ENCODE measurements at regions not wholly inside any gene's neighbourhood (a gene's known extent, or its start where the extent isn't known, plus 50 kb on each side); places are given as distances from the start of the nearest gene placed in this dataset.

DNA sequence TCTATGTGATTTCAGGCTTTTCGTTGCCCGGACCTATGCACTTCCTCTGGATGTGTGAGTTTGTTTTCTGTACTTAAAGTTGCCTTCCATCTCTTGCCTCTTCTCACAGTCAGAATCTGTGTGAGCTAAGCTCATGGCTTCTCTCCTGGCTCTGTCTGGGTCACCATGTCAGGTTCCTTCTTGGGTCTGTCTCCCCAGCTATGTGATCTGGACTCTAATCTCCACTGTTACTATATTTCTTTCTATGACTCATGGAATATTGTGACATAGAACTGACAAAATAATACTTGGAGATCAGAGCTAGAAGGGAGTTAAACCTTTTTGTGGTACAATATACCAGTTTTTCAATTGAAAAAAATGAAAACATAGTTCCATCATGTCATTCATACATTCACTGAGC, 172.7 kb upstream of the FGGY start:
- no peak for DNase-seq (ENCODE audit: low spot score)

DNA sequence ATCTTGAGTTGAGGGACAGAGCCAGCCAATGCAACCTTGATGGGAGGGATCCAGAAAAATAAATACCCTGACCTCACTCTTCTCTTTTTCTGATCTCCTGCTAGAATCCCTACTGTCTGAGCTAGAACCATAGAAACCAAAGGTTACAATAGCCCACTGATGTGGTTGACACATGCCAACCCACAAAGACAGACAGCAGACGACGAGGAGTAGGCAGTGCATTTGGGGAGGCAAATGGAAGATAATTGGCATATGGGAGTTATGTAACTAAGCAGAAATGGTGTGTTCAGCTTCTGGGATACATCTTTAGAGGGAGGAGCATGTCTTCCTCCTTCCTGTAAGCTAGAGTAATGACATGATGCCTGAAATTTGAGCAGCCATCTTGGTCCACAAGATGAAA, 171.7 kb upstream of the FGGY start:
- no peak for DNase-seq (ENCODE audit: low spot score)

DNA sequence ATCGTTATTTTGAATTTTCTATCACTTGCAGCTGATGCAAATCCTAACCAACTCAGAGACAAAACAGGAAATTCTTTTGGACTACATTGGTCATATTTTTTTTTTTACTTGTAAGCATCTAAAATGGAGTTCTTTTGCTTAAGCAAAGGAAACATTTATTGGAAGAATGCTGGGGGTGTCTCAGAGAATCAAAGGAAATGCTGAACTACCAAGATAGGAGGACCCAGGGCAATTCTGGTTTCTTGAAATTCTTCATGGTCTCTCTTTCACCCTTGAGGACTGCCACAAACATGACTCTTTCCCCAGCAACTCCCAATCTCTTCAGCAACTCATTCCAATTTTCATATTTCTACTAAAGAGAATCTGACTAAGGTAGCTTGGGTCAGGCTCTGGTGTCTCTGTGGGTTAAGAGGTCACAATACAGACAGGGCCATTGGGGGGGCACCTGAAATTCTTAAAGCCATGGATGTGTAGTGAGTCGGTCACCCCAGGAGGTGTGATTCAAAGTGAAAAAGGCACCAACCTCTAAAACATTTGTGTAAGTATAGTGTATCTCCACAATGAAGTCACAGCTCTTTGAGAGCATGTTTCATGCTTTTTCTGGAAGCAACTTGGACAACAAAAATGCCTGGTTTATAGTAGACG, 171.1 kb upstream of the FGGY start:
- DNase-seq (ENCODE audit: low spot score): no peak

DNA sequence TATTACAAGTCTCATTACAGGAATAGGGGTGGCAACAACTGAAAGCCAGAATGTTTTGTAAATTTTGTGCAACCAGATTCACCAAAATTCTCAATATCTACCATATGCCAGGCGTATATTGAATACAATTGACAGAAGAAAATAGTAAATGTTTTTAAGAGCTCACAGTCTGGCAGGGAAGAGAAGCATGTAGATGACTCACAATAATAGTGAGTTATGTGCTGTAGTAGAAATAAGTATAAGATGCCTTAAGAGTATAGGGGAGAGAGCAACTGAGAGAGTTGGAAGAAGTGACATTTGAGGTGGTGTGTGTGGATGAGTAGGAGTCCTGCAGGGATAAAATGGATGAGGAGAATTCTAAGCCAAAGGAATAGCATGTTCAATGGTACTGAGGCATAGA, 170.5 kb upstream of the FGGY start:
- no peak for DNase-seq (ENCODE audit: low spot score)

DNA sequence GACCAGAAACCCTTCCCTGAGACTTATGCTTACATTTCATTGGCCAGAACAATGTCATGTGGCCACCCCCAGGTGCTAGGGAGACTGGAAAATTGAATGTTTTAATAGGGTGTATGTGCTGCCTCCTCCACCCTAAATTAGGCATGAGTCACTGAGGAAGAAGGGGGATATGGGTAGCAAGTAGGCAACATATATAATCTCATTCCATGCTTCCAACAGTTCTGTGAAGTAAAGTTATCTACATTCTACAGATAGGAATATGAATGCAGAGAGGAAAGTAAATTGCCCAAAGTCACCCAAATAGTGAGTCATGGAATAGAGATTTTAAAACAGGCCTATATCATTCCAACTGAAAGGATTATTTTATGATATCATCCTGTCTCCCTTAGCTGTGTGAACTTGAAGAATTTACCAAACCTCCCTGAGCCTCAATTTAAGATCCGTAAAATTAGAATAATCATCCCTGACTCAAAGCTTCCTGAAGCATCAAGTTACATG, 168.6 kb upstream of the FGGY start:
- no peak for DNase-seq (ENCODE audit: low spot score)

DNA sequence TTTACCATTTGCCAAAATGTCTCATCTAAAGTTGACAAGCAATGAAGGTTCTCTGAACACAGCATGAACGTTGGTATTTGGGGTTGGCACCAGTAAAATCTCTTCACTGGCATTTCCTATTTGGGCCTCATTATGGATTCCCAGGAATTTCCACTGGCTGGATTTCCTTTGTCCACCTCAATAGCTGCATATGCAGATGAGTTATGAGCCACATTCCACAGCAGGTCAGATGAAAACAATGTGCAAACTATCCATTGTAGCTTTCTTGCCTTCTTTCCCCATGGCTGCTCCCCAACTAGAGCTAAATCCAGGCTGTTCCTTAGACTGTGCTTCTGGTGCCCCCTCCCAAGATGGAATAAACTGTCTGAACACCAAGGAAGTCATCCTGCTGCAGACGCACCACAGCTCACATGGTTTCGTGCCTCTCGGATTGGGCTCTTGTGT, 168.1 kb upstream of the FGGY start:
- no peak for DNase-seq (ENCODE audit: low spot score)

DNA sequence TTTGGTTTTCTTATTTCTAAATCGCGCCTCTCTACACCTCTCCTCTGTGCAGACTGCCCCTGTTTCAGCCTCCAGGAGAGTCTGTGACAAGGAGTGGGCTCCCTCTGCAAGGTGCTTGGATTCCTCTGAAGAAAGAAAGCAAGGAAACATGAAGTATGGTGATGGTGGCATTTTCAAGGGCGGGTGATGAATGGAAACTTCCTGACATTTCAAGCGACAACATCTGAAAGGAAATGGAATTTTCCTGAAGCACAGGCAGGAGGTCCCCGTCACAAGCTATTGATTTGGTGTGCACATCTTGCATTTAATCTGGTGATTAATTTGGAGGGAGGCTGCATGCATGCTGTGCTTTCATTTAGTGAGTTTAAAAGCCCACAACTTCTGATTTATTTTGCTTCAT, 164.6 kb upstream of the FGGY start:
- no peak for DNase-seq (ENCODE audit: low spot score)

DNA sequence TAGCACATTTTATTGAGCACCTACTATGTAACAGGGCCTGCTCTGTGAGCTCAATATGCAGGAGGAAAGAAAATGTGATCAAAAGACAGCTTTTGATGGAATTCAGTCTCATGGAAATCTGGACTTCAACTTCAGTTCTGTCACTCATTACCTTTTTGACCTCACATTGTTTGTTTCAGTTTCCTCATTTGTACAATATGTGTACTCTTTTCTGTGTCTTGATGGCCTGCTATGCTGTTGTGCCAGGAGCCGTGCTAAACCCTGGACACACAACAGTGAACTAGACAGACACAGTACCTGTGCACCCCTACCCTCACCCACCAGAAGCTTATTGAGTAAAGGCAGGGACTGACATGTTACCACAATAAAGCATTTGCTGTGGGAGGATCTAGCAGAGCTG, 162.9 kb upstream of the FGGY start:
- DNase-seq (ENCODE audit: low spot score): no peak

DNA sequence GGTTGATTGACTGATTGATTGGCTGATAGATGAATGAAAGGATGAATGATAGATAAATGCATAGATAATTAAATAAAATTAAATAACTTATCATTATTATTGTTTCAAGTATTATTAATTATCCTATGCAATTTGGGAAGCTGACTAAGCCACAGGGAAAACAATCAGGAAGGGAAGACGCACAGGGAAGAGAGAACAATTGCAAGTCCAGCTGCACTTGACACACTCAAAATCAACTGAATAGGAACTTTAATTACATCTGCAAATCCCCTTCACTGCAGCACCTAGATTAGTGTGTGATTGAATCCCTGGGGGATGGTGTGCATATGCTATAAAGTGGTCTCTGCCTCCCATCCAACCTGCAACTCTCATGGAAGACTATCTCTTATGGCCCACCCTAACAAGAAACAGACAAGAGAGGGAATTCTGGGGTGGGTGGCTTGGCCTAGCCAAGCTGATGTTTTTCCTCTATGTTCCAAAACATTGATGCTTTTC, 161.1 kb upstream of the FGGY start:
- no peak for DNase-seq (ENCODE audit: low spot score)

DNA sequence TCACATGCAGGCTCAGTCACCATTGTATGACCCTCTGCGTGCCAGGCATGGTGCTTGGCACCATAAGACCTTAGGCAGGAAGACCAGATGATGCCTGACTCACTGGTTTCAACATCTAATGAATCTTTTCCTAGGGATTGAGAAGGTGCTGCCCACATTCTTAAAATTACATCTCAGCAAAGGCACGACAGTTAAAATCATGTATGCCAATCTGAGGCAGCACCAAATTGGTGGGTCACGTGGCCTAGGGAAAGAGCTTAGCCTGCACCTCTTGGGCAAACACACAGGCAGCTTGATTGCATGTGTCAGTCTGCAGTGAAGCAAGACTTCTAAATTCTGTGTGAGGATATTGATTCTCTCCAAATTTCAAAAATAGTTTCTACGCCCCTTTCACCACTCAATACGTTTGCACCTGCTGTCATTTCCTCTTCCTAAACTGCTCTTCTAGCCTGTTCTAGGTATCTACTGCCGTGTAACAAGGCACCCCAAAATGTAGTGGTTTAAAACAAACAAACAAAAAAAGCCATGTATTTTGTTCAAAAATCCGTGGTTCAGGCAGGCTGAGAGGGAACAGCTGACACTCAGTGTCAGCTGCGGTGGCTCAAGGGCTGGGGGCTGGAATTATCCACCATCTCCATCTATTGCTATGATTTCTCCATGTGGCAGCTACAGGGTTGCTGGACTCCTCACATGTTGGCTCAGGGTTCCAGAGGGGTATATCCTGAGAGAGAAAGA, 160.2 kb upstream of the FGGY start:
- no peak for DNase-seq (ENCODE audit: low spot score)

DNA sequence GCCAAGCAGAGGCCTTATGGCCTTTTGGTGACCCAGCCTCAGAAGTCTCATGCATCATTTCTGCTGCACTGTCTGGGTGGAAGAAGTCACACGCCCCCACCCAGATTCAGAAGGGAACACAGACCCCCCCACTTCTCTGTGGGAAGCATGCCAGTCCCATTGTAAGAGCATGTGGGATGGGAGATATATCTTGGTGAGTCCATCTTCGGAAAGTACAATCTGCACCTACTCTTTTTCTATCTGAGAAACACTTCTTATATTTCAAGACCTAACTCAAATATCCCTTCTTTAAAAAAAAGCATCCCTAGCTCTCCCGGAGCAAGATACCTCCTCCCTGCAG, 159.6 kb upstream of the FGGY start:
- DNase-seq (ENCODE audit: low spot score): no peak

DNA sequence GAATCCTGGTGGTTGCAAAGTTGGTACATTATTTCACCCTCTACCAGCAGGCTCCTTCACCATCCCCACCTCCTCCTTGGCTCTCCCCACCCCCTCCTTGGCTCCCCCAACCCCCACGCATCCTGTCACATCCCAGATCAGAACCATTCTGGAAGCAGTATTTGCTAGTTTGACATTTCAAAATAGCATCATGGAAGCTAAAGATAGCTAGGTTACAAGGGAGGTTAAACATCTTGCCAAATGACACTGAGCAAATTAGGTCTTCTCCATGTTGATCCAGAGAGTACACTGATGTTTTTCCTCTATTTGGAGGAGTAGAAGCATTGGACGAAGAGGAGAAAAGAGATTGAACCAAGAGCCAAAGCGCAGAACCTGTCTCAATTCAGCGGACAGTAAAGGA, 158.9 kb upstream of the FGGY start:
- no peak for DNase-seq (ENCODE audit: low spot score)

DNA sequence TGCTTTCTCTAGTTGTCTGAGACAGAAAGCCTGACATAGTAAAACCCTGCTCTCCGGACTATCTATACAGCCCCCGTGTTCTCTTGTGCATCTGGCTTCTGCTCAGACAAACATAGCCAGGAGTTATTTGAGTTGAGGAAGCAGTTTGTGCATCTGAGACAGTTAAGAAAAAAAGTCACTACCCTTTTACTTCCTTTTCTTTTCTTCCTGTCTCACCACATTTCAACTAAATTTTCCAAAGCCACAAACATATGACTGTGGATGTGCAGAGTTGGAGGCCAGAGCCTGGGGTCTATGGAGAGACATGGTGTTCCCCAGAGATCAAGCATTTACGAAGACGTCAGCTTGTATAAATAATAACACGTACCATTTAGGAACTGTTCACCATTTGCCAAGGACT, 158.5 kb upstream of the FGGY start:
- DNase-seq (ENCODE audit: low spot score): no peak

DNA sequence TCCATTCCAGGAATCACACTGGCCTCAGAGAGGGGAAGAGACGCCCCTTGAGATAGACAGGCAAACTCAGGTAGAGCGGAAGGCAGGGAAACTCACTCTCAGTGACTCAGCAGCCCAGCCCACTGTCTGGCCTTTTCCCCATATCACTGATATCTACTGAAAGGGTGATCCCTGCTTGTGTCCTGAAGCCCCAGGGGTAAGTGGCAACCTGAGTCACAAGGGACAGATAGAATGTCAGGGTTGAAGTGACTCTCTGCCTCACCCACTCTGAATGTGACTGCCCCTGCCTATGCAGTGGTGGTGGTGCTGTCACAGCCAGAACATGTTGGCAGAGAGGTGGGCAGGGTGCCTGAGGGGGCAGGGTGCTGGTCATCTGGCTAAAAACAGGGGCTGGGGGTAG, 157.5 kb upstream of the FGGY start:
- no peak for DNase-seq (ENCODE audit: low spot score)

DNA sequence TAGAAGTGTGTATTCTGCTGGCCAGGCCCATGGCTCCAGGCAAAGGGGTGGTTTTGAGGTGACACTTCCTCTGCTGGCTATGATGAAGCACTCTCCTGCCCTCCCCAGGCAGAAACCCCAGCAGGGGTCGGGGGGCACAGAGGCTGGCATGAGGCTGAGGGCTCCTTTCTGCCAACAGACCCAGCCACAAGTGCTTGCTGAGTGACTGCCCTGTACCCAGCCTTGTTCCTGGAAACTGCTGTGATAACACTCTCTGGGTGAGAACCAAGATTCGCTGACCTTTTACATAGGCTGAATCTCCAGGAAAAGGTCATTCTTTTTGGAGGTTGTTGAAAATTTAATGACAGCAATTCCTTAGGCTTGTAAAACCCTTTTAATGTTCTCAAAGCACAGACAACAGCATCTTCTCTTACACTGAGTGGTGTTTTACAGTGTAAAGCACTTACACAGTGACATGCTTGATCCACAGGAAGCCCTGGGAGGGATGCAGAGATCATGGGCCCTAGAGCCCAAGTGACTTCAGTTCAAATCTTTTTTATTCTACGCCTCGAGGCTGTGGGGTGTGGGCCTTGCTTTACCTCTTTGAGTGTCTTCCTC, 155.5 kb upstream of the FGGY start:
- DNase-seq (ENCODE audit: low spot score): no peak

DNA sequence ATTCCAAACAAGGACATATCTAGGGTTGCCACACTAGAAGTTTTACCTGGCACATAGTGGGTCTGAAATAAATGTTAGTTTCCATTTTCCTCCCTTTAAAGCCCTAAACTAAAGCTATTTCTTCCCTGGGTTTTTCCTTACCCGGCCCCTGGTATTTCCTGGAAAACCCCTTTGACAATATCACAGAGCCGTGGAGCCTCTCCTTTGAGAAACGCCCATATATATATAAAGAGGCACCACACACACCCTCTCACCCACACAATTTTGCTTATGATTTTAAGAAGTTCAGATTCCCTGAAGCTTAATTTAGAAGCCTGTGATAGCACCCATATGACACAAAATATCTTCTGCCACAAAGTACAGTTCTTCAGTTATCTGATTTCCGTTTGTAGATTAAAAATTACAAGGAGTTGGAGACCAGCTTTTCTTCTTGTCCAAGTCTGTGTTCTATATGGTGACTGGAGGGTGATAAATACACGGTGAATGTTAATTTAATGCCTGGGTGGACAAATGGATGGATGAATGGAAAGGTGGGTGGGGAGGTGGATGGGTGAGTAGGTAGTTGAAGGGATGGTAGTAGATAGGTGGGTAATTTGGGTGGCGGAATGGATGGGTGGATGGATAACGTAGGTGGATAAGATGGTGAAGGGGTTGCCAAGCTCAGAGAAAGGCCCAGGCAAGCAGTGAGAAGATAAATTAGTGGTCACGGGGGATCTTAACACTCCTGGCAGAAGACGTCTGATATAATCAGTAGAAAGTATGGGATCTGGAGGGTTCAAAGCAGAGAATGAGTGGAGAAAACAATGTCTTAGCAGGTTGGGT, 154.4 kb upstream of the FGGY start:
- no peak for DNase-seq (ENCODE audit: low spot score)

DNA sequence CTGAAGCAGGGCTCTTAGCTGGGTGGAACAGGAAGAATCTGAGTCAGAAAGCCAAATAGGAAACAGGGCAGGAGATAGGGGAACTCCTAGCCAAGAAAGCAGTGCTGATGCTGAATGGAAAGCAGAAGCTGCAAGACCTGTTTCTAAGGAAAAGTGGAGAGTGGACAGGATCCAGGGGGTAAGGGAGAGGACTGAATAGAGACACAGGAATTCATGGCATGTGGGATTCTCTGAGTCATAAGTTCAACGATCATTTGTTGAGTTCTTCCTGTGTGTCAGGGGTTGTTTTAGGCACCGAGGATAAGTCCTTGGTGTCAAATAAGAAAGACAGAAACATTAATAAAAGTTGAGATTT, 153.8 kb upstream of the FGGY start:
- no peak for DNase-seq (ENCODE audit: low spot score)

DNA sequence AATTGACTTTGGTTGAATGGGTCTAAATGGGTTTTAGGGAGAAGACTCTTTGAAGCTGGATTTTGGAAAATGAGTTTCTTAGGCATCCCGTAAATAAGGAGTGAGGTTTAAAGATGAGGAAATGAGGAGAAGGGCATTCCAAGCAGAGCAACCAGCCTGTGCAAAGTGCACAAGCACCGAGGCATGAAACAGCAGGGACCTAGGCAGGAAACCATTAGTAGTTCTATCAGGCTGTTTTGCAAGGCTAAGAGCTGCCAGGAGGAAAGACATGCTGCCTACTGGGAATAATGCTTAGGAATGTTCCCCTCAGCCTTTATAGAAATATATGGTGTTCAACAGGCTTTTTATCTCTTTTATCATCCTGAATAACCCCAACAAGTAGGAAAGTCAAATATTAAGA, 153.1 kb upstream of the FGGY start:
- DNase-seq (ENCODE audit: low spot score): no peak

DNA sequence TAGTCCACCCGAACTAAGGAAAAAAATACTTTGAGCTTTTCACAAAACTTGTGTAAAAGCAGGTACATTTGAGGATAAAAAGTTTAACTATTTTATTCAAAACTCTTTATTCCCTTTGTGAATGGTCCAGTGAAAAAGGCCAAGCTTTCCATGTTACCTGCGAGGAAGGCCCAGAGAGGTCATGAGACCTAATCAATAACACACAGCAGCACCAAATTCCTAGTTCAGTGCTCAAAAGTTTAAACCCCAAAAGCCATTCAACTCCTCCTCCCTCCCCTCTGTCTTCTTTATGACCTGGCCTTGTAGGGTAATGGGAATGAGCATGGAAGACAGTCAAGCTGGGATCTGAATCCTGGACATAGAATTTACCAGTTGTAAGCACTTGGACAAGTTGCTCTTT, 151.9 kb upstream of the FGGY start:
- DNase-seq (ENCODE audit: low spot score): no peak

DNA sequence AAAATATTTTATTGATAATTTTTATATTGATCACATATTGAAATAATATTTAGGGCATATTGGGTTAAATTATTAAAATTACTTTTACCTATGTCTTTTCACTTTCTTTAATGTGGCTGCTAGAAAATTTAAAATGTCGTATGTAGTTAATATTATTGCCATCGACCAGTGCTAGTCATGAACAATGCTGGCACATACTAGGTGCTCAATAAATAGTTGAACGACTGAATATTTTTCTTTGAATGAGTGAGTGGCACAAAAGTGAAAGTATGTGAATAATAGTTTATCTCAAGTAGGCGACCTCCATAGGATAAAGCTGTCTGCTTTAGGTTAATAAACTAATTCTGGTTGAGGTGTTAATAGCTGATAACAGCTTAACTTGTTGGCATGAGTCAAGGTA, 150.8 kb upstream of the FGGY start:
- DNase-seq (ENCODE audit: low spot score): no peak

DNA sequence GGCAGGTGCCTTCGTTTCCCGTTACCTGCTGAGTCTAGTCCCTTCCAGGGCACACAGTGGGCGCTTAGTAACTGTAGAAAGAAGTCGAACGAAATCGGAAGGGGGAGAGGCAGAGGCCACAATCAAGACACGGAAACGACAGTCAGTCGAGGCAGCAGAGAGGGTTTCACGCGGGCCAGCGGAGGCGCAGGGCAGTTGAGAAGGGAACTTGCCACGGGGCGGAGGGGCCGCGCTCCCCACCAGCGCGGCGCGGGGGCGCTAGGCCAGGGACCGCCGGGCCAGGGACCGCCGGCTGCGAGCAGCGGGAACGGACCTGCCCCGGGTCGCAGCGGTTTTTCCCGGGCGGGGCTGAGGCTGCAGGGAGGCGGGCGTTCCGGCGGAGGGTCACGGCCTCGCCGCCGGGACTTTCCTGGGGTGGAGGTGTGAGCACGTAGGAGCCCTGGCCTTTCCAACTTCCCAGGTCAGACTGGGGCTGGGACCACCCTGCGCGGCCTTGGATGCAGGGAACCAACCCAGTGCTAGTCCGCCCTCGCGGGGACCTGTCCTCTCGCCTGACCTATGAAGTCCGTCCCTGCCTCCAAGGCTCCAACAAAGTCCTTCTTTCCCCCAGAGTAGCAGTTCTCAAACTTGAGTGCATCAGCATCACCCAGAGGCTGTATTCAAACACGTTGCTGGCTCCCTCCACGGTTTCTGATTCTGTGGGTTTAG, 150.1 kb upstream of the FGGY start:
- no peak for DNase-seq (ENCODE audit: low spot score)

DNA sequence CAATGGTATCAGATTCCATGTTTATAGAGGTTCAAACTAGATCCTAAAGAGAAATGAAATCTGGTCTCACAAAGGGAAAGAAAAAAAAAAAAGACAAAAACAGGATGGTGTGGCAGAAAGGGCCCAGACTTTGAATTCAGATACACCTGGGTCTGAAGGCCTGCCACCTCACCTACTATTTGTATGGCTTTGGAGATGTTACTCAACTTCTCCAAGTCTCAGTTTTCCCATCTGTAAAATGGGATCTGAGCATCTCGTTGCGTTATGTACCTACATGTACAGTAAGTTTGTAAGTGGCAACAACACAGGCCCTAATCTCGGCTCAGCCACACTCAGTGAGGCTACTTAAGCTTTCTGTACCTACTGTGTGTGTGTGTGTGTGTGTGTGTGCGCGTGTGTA, 147.5 kb upstream of the FGGY start:
- no peak for DNase-seq (ENCODE audit: low spot score)

All from hematopoietic multipotent progenitor cell treated with erythropoietin and hydrocortisone succinate and interleukin-3 and kit ligand, for 17 days (in vitro differentiated cells).